OCI-LY1 (cell line): ENCODE measurements at regions not wholly inside any gene's neighbourhood (a gene's known extent, or its start where the extent isn't known, plus 50 kb on each side); places are given as distances from the start of the nearest gene placed in this dataset.

ENCODE experiments used
- H2AFZ ChIP-seq: fragments of 200-600 bp; sonication (generic), shearing (Covaris generic); 2 replicates; pipeline ENCODE4 v1.6.0; 2014; ENCODE audit warnings: antibody characterized with exemption, mild to moderate bottlenecking, low read length
- H3F3A ChIP-seq: fragments of 200-600 bp; sonication (generic), shearing (Covaris generic); 2 replicates; pipeline ENCODE4 v1.6.0; 2014; ENCODE audit warnings: mild to moderate bottlenecking, antibody characterized with exemption, low read length, moderate library complexity; ENCODE audit not compliant: insufficient read depth
- H3K27ac ChIP-seq: fragments of 200-600 bp; sonication (generic); 2 replicates; pipeline ENCODE4 v1.5.1; 2014; ENCODE audit warnings: low read length, mixed run types, mild to moderate bottlenecking, low read depth; ENCODE audit not compliant: poor library complexity, severe bottlenecking
- H3K27me3 ChIP-seq: fragments of 200-600 bp; sonication (generic); 2 replicates; pipeline ENCODE4 v1.6.0; 2014; ENCODE audit warnings: antibody characterized with exemption, mild to moderate bottlenecking, low read length, moderate library complexity; ENCODE audit not compliant: insufficient read depth
- H3K36me3 ChIP-seq: fragments of 200-600 bp; sonication (generic); 2 replicates; pipeline ENCODE4 v1.6.1; 2014; ENCODE audit warnings: mild to moderate bottlenecking, antibody characterized with exemption, low read length, moderate library complexity, mixed read lengths; ENCODE audit not compliant: insufficient read depth
- H3K4me1 ChIP-seq: fragments of 200-600 bp; sonication (generic); 2 replicates; pipeline ENCODE4 v1.5.1; 2014; ENCODE audit warnings: mild to moderate bottlenecking, low read length, moderate library complexity; ENCODE audit not compliant: insufficient read depth, severe bottlenecking
- H3K4me2 ChIP-seq: fragments of 200-600 bp; sonication (generic), shearing (Covaris generic); 2 replicates; pipeline ENCODE4 v1.6.1; 2014; ENCODE audit warnings: low read length
- H3K4me3 ChIP-seq: fragments of 200-600 bp; sonication (generic); 2 replicates; pipeline ENCODE4 v1.5.1; 2014; ENCODE audit warnings: low read length, low read depth, mild to moderate bottlenecking, mixed read lengths; ENCODE audit not compliant: poor library complexity, severe bottlenecking
- H3K79me2 ChIP-seq: fragments of 200-600 bp; shearing (Covaris generic); 2 replicates; pipeline ENCODE4 v1.6.1; 2016; ENCODE audit warnings: mixed run types, low read length, mixed read lengths; ENCODE audit not compliant: insufficient read depth
- H3K9ac ChIP-seq: fragments of 200-600 bp; sonication (generic), shearing (Covaris generic); 2 replicates; pipeline ENCODE4 v1.6.1; 2014; ENCODE audit warnings: mild to moderate bottlenecking, low read length, mixed read lengths
- H3K9me2 ChIP-seq: fragments of 200-600 bp; sonication (generic), shearing (Covaris generic); 2 replicates; pipeline ENCODE4 v1.6.1; 2014; ENCODE audit warnings: low read depth, mild to moderate bottlenecking, low read length, mixed read lengths
- H3K9me3 ChIP-seq: fragments of 200-600 bp; shearing (Covaris generic); 2 replicates; pipeline ENCODE4 v1.6.1; 2014; ENCODE audit warnings: low read length, mixed read lengths
- H4K20me1 ChIP-seq: fragments of 200-600 bp; sonication (generic), shearing (Covaris generic); 2 replicates; pipeline ENCODE4 v1.6.0; 2016; ENCODE audit warnings: mild to moderate bottlenecking, low read length; ENCODE audit not compliant: insufficient read depth
- EZH2 ChIP-seq: fragments of 200-600 bp; sonication (generic), shearing (Covaris generic); IDR thresholded peaks from 2 replicates; pipeline ENCODE4 v1.8.0; 2017; ENCODE audit warnings: borderline replicate concordance, mixed run types, mild to moderate bottlenecking, antibody characterized with exemption, low read length, moderate library complexity, mixed read lengths
- TF ChIP-seq, protein P1 (sequence below): fragments of 200-600 bp; sonication (generic), shearing (Covaris generic); IDR thresholded peaks from 2 replicates; pipeline ENCODE4 v1.5.1; 2017; ENCODE audit warnings: mild to moderate bottlenecking, antibody characterized with exemption, low read length, moderate library complexity, mixed read lengths

DNA sequence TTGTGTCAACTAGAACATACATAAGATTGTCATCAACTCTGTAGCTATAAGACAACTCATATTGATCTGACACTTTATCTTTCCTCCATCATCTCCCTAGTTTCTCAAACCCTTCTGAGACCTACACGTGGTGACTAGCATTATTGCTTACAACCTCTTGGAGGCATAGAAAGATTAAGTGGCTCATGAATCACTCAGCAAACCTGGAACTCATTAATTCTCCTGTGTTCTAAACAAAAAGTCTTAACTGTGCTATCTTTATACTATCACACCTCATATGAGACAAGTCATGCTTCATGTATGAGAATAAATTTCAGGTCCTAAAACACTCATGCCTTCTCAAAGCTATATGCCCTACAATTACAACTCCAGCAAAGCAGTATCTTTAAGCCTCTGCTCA, 408.6 kb upstream of the SYT1 start:
- no peaks in the 10 kb centered on the region for H3K9me2 ChIP-seq
- H2AFZ ChIP-seq, result no peak overlapping the region
- no peaks in the 10 kb centered on the region for H3K4me1 ChIP-seq
- no peaks in the 10 kb centered on the region for H3K79me2 ChIP-seq
- H3K27me3 ChIP-seq, result no peaks in the 10 kb centered on the region
- H3K4me2 ChIP-seq, result no peak overlapping the region
- no peak overlapping the region for H3K9ac ChIP-seq
- H4K20me1 ChIP-seq, result no peaks in the 10 kb centered on the region
- H3K36me3 ChIP-seq, result no peaks in the 10 kb centered on the region
- H3K9me3 ChIP-seq, result no peaks in the 10 kb centered on the region
- no peaks in the 10 kb centered on the region for H3F3A ChIP-seq
- no peak overlapping the region for H3K4me3 ChIP-seq
- H3K27ac ChIP-seq, result no peak overlapping the region
- TF ChIP-seq, protein P1, sequence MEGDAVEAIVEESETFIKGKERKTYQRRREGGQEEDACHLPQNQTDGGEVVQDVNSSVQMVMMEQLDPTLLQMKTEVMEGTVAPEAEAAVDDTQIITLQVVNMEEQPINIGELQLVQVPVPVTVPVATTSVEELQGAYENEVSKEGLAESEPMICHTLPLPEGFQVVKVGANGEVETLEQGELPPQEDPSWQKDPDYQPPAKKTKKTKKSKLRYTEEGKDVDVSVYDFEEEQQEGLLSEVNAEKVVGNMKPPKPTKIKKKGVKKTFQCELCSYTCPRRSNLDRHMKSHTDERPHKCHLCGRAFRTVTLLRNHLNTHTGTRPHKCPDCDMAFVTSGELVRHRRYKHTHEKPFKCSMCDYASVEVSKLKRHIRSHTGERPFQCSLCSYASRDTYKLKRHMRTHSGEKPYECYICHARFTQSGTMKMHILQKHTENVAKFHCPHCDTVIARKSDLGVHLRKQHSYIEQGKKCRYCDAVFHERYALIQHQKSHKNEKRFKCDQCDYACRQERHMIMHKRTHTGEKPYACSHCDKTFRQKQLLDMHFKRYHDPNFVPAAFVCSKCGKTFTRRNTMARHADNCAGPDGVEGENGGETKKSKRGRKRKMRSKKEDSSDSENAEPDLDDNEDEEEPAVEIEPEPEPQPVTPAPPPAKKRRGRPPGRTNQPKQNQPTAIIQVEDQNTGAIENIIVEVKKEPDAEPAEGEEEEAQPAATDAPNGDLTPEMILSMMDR, result no peak
- TF ChIP-seq EZH2, result no peak

DNA sequence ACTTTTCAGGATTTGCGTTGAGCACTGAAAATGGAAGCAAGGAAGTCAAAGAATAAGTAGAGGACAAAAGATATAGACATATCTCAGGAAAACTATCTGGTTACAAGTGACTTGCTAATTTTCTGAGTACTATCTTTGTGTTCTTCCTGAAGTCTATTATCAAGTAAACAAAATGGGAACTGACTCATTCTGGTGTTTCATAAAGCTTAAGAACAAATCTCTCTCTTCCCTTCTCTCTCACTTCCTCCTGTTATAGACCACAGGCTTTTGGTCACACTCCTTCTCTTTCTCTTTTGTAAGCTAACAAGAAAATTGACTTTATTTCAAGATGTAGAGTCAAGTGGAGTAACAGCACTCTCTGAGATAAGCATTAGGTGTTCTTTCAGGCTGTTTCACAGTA, 406.6 kb upstream of the SYT1 start:
- no peaks in the 10 kb centered on the region for H3K27me3 ChIP-seq
- H3K36me3 ChIP-seq, result no peaks in the 10 kb centered on the region
- no peak overlapping the region for H3K9ac ChIP-seq
- H3K4me3 ChIP-seq, result no peak overlapping the region
- no peaks in the 10 kb centered on the region for H3F3A ChIP-seq
- no peak for TF ChIP-seq EZH2
- TF ChIP-seq, protein P1, result no peak
- no peak overlapping the region for H3K27ac ChIP-seq
- no peaks in the 10 kb centered on the region for H3K9me3 ChIP-seq
- no peaks in the 10 kb centered on the region for H4K20me1 ChIP-seq
- H3K9me2 ChIP-seq, result no peaks in the 10 kb centered on the region
- no peaks in the 10 kb centered on the region for H3K79me2 ChIP-seq
- H3K4me2 ChIP-seq, result no peak overlapping the region
- H3K4me1 ChIP-seq, result no peaks in the 10 kb centered on the region
- no peak overlapping the region for H2AFZ ChIP-seq

DNA sequence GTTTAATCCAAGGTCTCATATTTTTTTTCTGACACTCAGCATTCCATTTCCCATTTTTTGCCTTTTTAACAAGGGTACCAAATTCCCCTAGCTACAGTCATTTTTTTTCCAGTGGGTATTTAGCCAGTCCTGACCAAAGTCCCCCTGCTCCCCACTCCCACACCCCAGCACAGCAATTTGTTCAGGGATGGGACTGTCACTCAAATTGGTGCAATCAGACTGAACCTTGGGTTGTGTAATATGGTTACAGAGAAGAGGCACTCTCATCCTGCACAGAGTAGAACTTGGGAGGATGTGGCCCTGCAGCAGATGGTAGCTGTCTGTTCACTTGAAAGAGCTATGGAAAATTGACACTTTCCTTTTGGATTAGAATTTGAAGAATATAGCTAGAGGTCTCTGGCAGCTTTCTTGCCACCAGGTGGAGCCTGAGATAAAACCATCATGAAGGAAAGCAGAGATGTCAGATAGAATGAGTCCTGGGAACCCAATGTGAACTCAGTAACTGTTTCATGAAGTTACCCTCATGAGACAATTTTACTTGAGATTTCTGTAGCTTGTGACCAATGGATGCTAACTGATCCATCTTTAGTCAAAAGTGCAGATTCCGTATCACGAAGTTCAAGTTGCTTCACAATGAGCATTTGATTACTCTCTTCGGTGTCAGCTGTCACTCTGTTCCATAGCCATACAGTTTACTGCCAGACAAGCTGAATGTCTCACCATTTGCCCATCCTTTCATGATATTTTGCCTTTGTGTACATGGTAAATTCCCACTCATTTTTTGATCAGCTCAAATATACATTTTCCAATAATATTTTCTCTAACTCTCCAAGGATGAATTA, 394.0 kb upstream of the SYT1 start:
- no peaks in the 10 kb centered on the region for H3K4me1 ChIP-seq
- H3K9me3 ChIP-seq, result no peaks in the 10 kb centered on the region
- no peak overlapping the region for H3K4me3 ChIP-seq
- no peak overlapping the region for H3K27ac ChIP-seq
- no peaks in the 10 kb centered on the region for H3K27me3 ChIP-seq
- no peaks in the 10 kb centered on the region for H3K9me2 ChIP-seq
- H3F3A ChIP-seq, result no peaks in the 10 kb centered on the region
- H3K4me2 ChIP-seq, result no peak overlapping the region
- H4K20me1 ChIP-seq, result no peaks in the 10 kb centered on the region
- no peak overlapping the region for H3K9ac ChIP-seq
- no peak overlapping the region for H2AFZ ChIP-seq
- no peaks in the 10 kb centered on the region for H3K36me3 ChIP-seq
- TF ChIP-seq, protein P1, result peak; percentile 56
- no peak for TF ChIP-seq EZH2
- H3K79me2 ChIP-seq, result no peaks in the 10 kb centered on the region
